ELR (cell line): ENCODE measurements at regions not wholly inside any gene's neighbourhood (a gene's known extent, or its start where the extent isn't known, plus 50 kb on each side); places are given as distances from the start of the nearest gene placed in this dataset.

ENCODE experiments used
- DNase-seq: peaks from one replicate; pipeline ENCODE4 v3.0.0-alpha.2; 2015; ENCODE audit warnings: low read depth

DNA sequence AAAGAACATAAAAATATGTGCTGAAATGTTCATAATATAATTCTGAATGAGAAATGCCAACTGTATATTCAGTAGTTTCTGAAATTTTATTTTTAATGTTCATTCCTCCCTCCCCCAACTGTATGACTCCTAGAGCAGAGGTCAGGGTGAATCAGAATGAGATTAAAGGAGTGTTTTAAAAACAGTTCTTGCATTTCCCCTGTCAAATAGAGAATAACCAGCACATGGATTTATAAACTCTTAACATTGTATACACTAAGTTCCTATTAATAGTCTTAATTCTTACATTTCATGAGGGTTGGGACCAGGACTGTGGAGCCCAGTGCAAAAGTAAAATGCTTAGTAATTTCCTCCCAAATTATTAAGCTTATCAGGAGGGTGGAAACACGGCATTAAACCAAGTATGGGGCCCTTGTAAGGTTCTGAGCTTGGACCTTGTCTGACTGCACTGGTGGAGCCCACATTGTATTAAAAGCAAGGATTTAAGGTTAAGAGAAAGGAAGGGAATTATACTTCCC lies 474.6 kb upstream of the RAG2 start:
- peak; percentile 2 for DNase-seq

GRCh38 chr11:37050311-37050710 lies 452.3 kb upstream of the RAG2 start:
- DNase-seq: no peak

GRCh38 chr11:37040921-37041320 lies 442.9 kb upstream of the RAG2 start:
- no peak for DNase-seq

- DNase-seq: no peak
These were observed 440.9 kb upstream of the RAG2 start for GRCh38 chr11:37038911-37039310.

DNA sequence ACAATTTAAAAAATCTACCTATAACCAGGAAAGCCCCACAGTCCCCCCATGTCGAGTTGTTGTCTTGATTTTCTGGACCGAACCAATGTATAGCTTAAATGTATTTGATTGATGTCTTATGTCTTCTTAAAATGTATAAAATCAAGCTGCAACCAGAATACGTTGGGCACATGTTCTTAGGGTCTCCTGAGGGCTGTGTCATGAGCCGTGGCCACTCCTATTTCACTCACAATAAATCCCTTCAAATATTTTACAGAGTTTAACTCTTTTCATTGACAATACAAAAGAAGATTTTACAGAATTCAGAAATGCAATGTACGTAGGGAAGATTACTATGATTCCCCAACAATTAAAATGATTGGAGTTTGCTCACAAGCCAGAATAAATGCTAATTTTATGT lies 428.7 kb upstream of the RAG2 start:
- DNase-seq: no peak

DNA sequence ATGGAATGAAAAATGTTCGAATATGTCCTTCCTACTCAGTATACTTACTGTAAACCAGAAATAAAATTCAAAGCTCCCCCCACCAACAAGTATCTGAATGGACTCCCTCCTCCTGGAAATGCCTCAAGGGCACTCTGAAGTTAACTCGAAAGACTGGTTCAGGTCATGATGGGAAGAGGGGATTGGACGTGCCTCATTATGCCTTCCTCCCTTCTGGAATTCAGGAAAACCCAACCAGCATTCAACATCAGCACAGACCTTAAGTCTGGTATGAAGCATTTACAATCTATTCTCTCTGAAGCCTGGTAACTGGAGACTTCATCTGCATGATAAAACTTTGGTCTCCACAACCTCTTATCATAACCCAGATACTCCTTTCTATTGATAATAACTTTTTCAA lies 428.3 kb upstream of the RAG2 start:
- DNase-seq: no peak

GRCh38 chr11:37006563-37006962 lies 408.5 kb upstream of the RAG2 start:
- DNase-seq: no peak

- no peak for DNase-seq
These were observed 404.8 kb upstream of the RAG2 start for GRCh38 chr11:37002831-37003230.

DNA sequence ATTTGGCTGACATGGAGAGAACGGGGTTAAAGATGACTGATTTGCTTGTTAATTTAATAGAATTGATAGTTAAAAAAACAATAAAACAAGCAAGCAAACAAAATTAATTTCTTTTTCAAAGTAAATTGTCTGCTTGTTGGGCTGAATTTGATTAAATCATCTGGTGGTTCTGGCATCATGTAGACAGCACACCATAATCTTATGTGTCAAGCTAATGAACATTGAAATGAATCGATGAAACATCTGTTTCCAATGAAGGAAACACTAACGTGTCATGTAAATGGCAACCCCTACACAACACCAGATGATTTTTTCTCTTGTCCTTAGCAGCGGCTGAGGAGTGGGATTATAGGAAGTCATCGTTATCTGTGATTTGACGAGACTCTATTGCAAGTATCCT lies 399.6 kb upstream of the RAG2 start:
- DNase-seq: no peak

DNA sequence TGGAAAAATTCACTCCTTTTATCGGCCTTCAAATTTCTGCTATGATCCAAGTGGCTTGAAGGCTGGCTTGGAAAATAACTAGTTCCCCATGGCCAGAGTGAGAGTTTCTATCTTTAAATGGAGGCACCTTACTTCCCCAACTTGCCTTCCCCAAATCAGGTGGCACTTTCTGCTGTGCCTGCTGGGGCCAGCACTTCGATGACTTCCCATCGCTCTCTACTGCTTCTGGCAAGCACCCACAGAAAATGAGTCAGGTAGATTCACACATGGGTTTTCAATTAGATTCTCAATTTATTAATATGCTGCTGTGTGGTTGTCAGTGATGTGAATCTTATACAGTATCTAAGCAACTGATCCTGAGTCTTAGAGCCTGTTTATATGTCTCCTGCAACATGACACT lies 398.8 kb upstream of the RAG2 start:
- no peak for DNase-seq

- DNase-seq: no peak
These were observed 396.2 kb upstream of the RAG2 start for GRCh38 chr11:36994208-36994607.

DNA sequence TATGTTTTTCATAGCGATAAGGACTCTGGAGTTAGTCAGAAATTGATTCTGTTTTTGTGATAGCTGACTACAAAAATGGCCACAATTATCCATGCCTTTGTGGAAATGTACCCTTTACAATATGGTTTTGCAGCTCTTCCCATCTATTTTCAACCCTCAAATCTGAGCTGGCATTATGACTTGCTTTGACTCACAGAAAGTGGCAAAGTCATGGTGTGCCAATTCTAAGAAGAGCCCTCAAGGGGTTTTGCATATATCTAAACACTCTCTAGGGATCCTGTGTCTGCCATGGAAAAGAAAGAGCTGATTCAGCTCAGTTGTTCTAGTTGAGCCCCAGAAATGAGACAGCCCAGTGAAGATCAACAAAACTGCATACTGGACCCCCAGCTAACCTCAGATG lies 390.5 kb upstream of the RAG2 start:
- DNase-seq: no peak

GRCh38 chr11:36985562-36985961 lies 387.5 kb upstream of the RAG2 start:
- no peak for DNase-seq

- DNase-seq: no peak
These were observed 378.7 kb upstream of the RAG2 start for GRCh38 chr11:36976741-36977140.

GRCh38 chr11:36974771-36975170 lies 376.7 kb upstream of the RAG2 start:
- no peak for DNase-seq

DNA sequence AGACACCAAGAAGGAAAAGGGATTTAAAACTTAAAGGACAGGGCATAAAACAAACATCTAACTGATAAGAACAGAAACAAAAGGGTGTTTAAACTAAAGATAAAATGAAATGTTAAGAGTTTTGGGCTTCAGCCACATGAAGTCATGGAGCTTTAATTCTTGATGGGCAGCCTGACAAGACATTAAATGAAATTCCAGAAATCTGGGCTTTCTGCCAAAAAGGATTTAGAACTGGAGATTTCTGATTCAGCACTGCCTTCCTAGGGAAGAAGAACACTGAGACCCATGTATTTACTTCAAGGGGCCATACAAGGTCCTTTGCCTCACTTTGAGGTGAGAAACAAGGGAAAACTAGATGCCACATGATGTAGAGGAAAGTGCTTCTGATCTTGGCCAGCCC lies 355.9 kb upstream of the RAG2 start:
- peak; percentile 10 for DNase-seq

- DNase-seq: no peak
These were observed 350.6 kb upstream of the RAG2 start for GRCh38 chr11:36948460-36949127.

DNA sequence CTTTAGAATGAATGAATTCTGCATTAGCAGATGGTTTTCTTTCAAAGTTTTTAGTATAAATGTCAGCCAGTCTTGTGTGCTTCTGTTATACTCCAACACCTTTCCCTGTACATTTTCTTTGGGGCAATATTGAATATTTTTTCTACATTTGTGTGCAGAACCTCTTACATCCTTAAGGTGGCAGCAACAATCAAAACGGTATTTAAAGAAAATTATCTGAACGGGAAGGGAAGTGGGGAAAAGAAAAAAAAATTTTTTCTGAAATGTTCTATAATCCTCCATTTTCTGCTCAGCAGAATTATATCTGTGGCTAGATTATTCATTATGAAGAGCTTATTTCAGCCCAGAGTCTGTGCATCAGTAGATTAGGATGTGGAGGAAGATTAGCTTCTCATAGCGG lies 347.3 kb upstream of the RAG2 start:
- peak; percentile 49 for DNase-seq

GRCh38 chr11:36933481-36933880 lies 335.4 kb upstream of the RAG2 start:
- no peak for DNase-seq

DNA sequence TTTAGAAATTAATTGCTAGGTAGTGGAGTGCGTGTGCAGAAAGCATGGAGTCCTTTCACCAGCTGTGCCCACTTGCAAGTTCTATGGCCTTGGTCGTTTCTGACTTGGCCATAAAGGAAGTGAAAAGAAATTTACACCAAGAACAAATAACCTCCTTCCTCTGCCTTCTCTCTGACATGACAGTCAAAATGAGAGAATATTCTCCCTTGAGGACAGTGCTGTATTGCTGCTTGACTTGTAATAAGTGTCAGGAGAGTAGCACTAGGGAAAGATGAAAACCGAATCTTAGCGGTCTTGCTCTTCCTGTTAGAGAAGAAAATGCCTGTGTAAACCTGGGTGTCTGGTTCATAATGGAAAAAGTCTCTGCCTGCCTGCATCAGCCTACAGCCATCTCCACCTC lies 333.1 kb upstream of the RAG2 start:
- no peak for DNase-seq

- DNase-seq: no peak
These were observed 332.2 kb upstream of the RAG2 start for GRCh38 chr11:36930256-36930655.

DNA sequence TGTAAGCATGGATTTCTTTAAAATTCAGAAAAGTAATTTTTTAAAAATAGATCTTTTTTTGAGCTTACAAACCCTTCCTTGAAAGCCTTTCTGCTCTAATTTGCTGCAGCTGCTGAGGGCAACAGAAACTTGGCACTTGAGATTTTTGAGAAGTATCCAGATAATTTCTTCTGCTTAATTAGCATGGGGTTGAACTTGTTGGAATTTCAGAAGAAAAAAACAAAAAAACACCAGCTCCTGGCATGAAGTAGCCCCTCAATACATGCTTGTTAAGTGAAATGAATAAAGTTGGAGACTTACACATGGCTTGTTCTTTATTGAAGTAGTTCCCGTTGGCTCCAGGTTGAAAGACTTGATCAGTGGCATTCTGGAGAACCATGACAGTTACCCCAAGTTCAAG lies 331.4 kb upstream of the RAG2 start:
- DNase-seq: no peak

- no peak for DNase-seq
These were observed 330.6 kb upstream of the RAG2 start for GRCh38 chr11:36928621-36929020.

DNA sequence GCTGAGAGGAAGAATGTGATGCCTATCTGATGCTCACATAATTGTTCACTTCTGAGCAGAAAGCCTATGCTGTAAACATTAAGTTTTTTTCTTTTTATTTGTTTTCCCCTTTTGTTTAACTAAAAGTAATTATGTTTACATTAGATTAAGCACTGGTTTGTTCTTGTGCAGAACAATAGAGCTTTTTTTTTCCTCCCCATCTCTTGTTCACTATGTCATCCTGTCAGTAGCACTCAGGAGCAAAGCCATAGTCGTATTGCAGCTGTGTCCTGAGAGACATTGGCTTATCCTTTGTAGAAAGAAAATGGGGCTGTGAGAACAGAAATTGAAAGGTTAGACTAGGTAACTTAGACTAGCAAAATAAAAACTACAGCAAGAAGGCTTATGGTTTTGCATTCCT lies 301.8 kb upstream of the RAG2 start:
- DNase-seq: no peak

DNA sequence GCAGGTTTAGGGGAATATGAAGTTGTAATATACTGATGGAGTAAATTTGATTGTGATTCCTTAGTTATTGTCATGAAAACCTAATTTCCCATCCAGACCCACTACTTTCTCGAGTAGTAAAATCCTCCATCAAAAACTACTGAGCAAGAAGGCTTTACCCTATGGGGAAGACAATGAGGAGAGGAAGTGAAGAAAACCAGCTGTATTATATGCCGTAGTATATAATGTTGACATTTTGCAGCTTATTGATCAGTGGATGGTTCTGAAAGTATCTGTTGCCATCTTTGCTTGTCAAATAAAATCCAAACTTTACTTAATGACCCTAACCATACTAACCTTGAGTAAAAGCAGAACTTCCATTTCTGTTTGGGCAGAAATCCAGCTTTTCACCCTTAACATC lies 292.8 kb upstream of the RAG2 start:
- no peak for DNase-seq
